WTC11 (cell line): ENCODE measurements at regions not wholly inside any gene's neighbourhood (a gene's known extent, or its start where the extent isn't known, plus 50 kb on each side); places are given as distances from the start of the nearest gene placed in this dataset.

ENCODE experiments used
- ATAC-seq: fragments of 200-7000 bp; cut with Tn5 transposase; 2 replicates; pipeline ENCODE4 v1.10.0; 2021; ENCODE audit warnings: mild to moderate bottlenecking, moderate library complexity
- CTCF ChIA-PET: fragments of 300-600 bp; sonication (Branson Sonifier 250); formaldehyde crosslinking; loops from one replicate; lab custom pipeline; 2021; ENCODE audit warnings: antibody characterized with exemption; lab: Charles Lee
- POLR2A ChIA-PET: fragments of 350-600 bp; sonication (Branson Sonifier 250); formaldehyde crosslinking; loops from one replicate; lab custom pipeline; 2021; ENCODE audit warnings: antibody characterized with exemption; lab: Charles Lee
- DNase-seq: peaks from one replicate; pipeline ENCODE4 v3.0.0; 2021; ENCODE audit warnings: low spot score
- H3K27ac Mint-ChIP-seq: 2 replicates; pipeline ENCODE4 v1.8.0; 2021; ENCODE audit warnings: mixed read lengths
- H3K27me3 Mint-ChIP-seq: 2 replicates; pipeline ENCODE4 v1.8.0; 2021; ENCODE audit warnings: low read depth, mild to moderate bottlenecking, moderate library complexity, mixed read lengths
- H3K36me3 Mint-ChIP-seq: 2 replicates; pipeline ENCODE4 v1.8.0; 2021; ENCODE audit warnings: mixed read lengths
- H3K4me1 Mint-ChIP-seq: 2 replicates; pipeline ENCODE4 v1.8.0; 2022; ENCODE audit warnings: mixed read lengths
- H3K4me3 Mint-ChIP-seq: 2 replicates; pipeline ENCODE4 v1.8.0; 2021; ENCODE audit warnings: mild to moderate bottlenecking, moderate library complexity, mixed read lengths
- H3K9me3 Mint-ChIP-seq: 2 replicates; pipeline ENCODE4 v1.8.0; 2021; ENCODE audit warnings: mixed read lengths
- CREM ChIP-seq: sonication (generic); formaldehyde crosslinking; IDR thresholded peaks from 2 replicates; pipeline ENCODE4 v1.8.1; 2022; ENCODE audit warnings: mild to moderate bottlenecking, missing genetic modification reagents, moderate library complexity
- ELF4 ChIP-seq: sonication (generic); formaldehyde crosslinking; IDR thresholded peaks from 2 replicates; pipeline ENCODE4 v1.8.1; 2022; ENCODE audit warnings: low read depth, mild to moderate bottlenecking, moderate library complexity, missing genetic modification reagents
- FOXP1 ChIP-seq: sonication (generic); formaldehyde crosslinking; IDR thresholded peaks from 2 replicates; pipeline ENCODE4 v1.8.0; 2022; ENCODE audit warnings: missing genetic modification reagents, mild to moderate bottlenecking, moderate library complexity, borderline replicate concordance
- HMGA2 ChIP-seq: fragments of 250-450 bp; sonication (Bioruptor Pico); IDR thresholded peaks from 2 replicates; pipeline ENCODE4 v1.4.0; 2021; ENCODE audit warnings: mild to moderate bottlenecking, moderate library complexity
- IRF2 ChIP-seq: sonication (generic); formaldehyde crosslinking; IDR thresholded peaks from 2 replicates; pipeline ENCODE4 v1.8.0; 2022; ENCODE audit warnings: low read depth, missing genetic modification reagents, borderline replicate concordance
- KAT7 ChIP-seq: sonication (generic); formaldehyde crosslinking; IDR thresholded peaks from 2 replicates; pipeline ENCODE4 v1.8.1; 2023; ENCODE audit warnings: missing genetic modification reagents, mild to moderate bottlenecking, borderline replicate concordance
- PRRX2 ChIP-seq: fragments of 250-450 bp; sonication (Bioruptor Pico); IDR thresholded peaks from 2 replicates; pipeline ENCODE4 v1.8.0; 2021; ENCODE audit warnings: mild to moderate bottlenecking
- RELA ChIP-seq: sonication (generic); formaldehyde crosslinking; IDR thresholded peaks from 2 replicates; pipeline ENCODE4 v1.8.1; 2022; ENCODE audit warnings: missing genetic modification reagents, mild to moderate bottlenecking, borderline replicate concordance
- RORB ChIP-seq: fragments of 250-450 bp; sonication (Bioruptor Pico); IDR thresholded peaks from 2 replicates; pipeline ENCODE4 v1.9.0; 2021; ENCODE audit warnings: mild to moderate bottlenecking
- SMAD3 ChIP-seq: sonication (generic); formaldehyde crosslinking; IDR thresholded peaks from 2 replicates; pipeline ENCODE4 v1.8.0; 2022; ENCODE audit warnings: missing genetic modification reagents, mild to moderate bottlenecking, borderline replicate concordance
- SMAD4 ChIP-seq: sonication (generic); formaldehyde crosslinking; IDR thresholded peaks from 2 replicates; pipeline ENCODE4 v1.8.0; 2022; ENCODE audit warnings: mild to moderate bottlenecking, missing genetic modification reagents
- SP1 ChIP-seq: sonication (generic); formaldehyde crosslinking; conservative IDR thresholded peaks from 2 replicates; pipeline ENCODE4 v1.8.1; 2022; ENCODE audit warnings: missing genetic modification reagents
- TP53 ChIP-seq: sonication (generic); formaldehyde crosslinking; IDR thresholded peaks from 2 replicates; pipeline ENCODE4 v1.8.1; 2023; ENCODE audit warnings: mild to moderate bottlenecking, missing genetic modification reagents
- ZBTB43 ChIP-seq: sonication (generic); formaldehyde crosslinking; IDR thresholded peaks from 2 replicates; pipeline ENCODE4 v1.8.1; 2023; ENCODE audit warnings: mild to moderate bottlenecking, missing genetic modification reagents
- ZNF219 ChIP-seq: sonication (generic); formaldehyde crosslinking; IDR thresholded peaks from 2 replicates; pipeline ENCODE4 v1.8.0; 2023; ENCODE audit warnings: missing genetic modification reagents, mild to moderate bottlenecking, borderline replicate concordance
- ZNF232 ChIP-seq: sonication (generic); formaldehyde crosslinking; IDR thresholded peaks from 2 replicates; pipeline ENCODE4 v1.8.0; 2022; ENCODE audit warnings: mild to moderate bottlenecking, missing genetic modification reagents
- ZNF317 ChIP-seq: sonication (generic); formaldehyde crosslinking; IDR thresholded peaks from 2 replicates; pipeline ENCODE4 v1.8.1; 2023; ENCODE audit warnings: low read depth, mild to moderate bottlenecking, moderate library complexity, missing genetic modification reagents, borderline replicate concordance
- ZNF396 ChIP-seq: fragments of 250-450 bp; sonication (Bioruptor Pico); IDR thresholded peaks from 2 replicates; pipeline ENCODE4 v1.8.0; 2021; ENCODE audit warnings: mild to moderate bottlenecking, moderate library complexity, borderline replicate concordance
- ZNF423 ChIP-seq: fragments of 250-450 bp; sonication (Bioruptor Pico); IDR thresholded peaks from 2 replicates; pipeline ENCODE4 v2.1.2; 2022; ENCODE audit warnings: mild to moderate bottlenecking, moderate library complexity
- ZNF425 ChIP-seq: fragments of 250-450 bp; sonication (Bioruptor Pico); conservative IDR thresholded peaks from 2 replicates; pipeline ENCODE4 v1.9.0; 2021; ENCODE audit warnings: mild to moderate bottlenecking
- TF ChIP-seq, protein P1 (sequence below): sonication (generic); formaldehyde crosslinking; IDR thresholded peaks from 2 replicates; pipeline ENCODE4 v1.8.1; 2023; ENCODE audit warnings: mild to moderate bottlenecking, missing genetic modification reagents, moderate library complexity
- TF ChIP-seq, protein P2 (sequence below): sonication (generic); formaldehyde crosslinking; IDR thresholded peaks from 2 replicates; pipeline ENCODE4 v1.8.1; 2022; ENCODE audit warnings: mild to moderate bottlenecking, missing genetic modification reagents, moderate library complexity, borderline replicate concordance
- TF ChIP-seq, protein P3 (sequence below): sonication (generic); formaldehyde crosslinking; IDR thresholded peaks from 2 replicates; pipeline ENCODE4 v1.8.1; 2022; ENCODE audit warnings: missing genetic modification reagents, borderline replicate concordance
- TF ChIP-seq, protein P4 (sequence below): sonication (generic); formaldehyde crosslinking; IDR thresholded peaks from 2 replicates; pipeline ENCODE4 v1.8.1; 2022; ENCODE audit warnings: mild to moderate bottlenecking, moderate library complexity, missing genetic modification reagents
- TF ChIP-seq, protein P5 (sequence below): sonication (generic); formaldehyde crosslinking; IDR thresholded peaks from 2 replicates; pipeline ENCODE4 v1.8.1; 2022; ENCODE audit warnings: low read depth, missing genetic modification reagents, borderline replicate concordance

- Mint-ChIP-seq H3K36me3 (peaks cover 5% of the 10 kb centered on the region), H3K4me1 (peaks cover 8% of the 10 kb centered on the region), H3K27ac (no peak overlapping the region), H3K4me3 (no peak overlapping the region), H3K27me3 (no peaks in the 10 kb centered on the region), H3K9me3 (peaks cover 5% of the 10 kb centered on the region; the same call in 1 of the 2 replicates)
- TF ChIP-seq ZNF317 (CRISPR knock-in tag) = no peak
- TF ChIP-seq, protein P1, sequence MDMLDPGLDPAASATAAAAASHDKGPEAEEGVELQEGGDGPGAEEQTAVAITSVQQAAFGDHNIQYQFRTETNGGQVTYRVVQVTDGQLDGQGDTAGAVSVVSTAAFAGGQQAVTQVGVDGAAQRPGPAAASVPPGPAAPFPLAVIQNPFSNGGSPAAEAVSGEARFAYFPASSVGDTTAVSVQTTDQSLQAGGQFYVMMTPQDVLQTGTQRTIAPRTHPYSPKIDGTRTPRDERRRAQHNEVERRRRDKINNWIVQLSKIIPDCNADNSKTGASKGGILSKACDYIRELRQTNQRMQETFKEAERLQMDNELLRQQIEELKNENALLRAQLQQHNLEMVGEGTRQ (CRISPR knock-in tag) = no peak
- TF ChIP-seq RELA (CRISPR knock-in tag) = no peak
- no peak for TF ChIP-seq ZNF423 (CRISPR knock-in tag)
- TF ChIP-seq SP1 (CRISPR knock-in tag) = no peak
- no peak for TF ChIP-seq SMAD3 (CRISPR knock-in tag)
- TF ChIP-seq SMAD4 (CRISPR knock-in tag) = no peak
- no peak for TF ChIP-seq IRF2 (CRISPR knock-in tag)
- TF ChIP-seq TP53 = no peak
- no peak for TF ChIP-seq FOXP1
- TF ChIP-seq KAT7 (CRISPR knock-in tag) = no peak
- no peak for TF ChIP-seq ZNF425 (CRISPR knock-in tag)
- TF ChIP-seq ZNF232 = no peak
- TF ChIP-seq ZBTB43 (CRISPR knock-in tag) = no peak
- TF ChIP-seq ZNF396 = no peak
- no peak for TF ChIP-seq PRRX2 (CRISPR knock-in tag)
- no peak for TF ChIP-seq CREM (CRISPR knock-in tag)
- TF ChIP-seq ZNF219 = no peak
- no peak for TF ChIP-seq ELF4
- TF ChIP-seq, protein P2, sequence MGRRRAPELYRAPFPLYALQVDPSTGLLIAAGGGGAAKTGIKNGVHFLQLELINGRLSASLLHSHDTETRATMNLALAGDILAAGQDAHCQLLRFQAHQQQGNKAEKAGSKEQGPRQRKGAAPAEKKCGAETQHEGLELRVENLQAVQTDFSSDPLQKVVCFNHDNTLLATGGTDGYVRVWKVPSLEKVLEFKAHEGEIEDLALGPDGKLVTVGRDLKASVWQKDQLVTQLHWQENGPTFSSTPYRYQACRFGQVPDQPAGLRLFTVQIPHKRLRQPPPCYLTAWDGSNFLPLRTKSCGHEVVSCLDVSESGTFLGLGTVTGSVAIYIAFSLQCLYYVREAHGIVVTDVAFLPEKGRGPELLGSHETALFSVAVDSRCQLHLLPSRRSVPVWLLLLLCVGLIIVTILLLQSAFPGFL (CRISPR knock-in tag) = no peak
- CTCF ChIA-PET = interaction anchor here (0.8 to 2.0 kb wide), 4 partner anchors 8 to 363 kb away, joined by 3 to 6 read pairs (median 5); no protein-coding TSS in a partner anchor
- POLR2A ChIA-PET = no interaction called here
- DNase-seq = no peak
- ATAC-seq = no peak
Measured at GRCh38 chr6:166778776-166779175, 151.7 kb upstream of the RPS6KA2 start.

DNA sequence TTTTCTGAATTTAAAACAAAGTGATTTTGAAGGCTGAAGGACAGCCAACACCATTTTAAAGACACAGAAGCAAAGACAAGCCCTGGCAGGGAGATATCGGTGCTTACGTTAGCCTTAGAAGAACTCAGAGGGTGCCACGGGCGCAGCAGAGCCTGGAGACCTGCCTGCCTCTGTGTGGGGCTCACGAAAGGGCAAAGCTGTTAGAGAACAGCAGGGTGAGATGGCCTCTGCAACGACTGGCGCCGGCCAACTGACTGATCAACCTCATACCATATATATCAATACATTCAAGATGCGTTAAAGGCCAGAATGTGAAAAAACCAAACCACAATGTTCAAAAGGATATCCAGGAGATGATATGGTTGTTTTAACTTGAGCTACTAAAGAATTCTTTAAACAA is 151.0 kb upstream of the RPS6KA2 start:
- Mint-ChIP-seq H3K27ac (no peak overlapping the region), H3K9me3 (peaks cover under 1% of the 10 kb centered on the region; the same call in 1 of the 2 replicates), H3K4me1 (peaks cover 8% of the 10 kb centered on the region), H3K4me3 (no peak overlapping the region), H3K27me3 (no peaks in the 10 kb centered on the region), H3K36me3 (peaks cover under 1% of the 10 kb centered on the region; the same call in 1 of the 2 replicates)
- ChIA-PET CTCF (interaction anchor here (1.3 to 2.0 kb wide), 3 partner anchors 7 to 65 kb away, joined by 4 to 6 read pairs (median 6); no protein-coding TSS in a partner anchor), POLR2A (no interaction called here)
- no peak for DNase-seq
- no peak for ATAC-seq
- TF ChIP-seq, protein P1 (CRISPR knock-in tag) = no peak
- TF ChIP-seq RORB (no peak), HMGA2 (CRISPR knock-in tag) (no peak), ZNF317 (CRISPR knock-in tag) (no peak)
- TF ChIP-seq, protein P3, sequence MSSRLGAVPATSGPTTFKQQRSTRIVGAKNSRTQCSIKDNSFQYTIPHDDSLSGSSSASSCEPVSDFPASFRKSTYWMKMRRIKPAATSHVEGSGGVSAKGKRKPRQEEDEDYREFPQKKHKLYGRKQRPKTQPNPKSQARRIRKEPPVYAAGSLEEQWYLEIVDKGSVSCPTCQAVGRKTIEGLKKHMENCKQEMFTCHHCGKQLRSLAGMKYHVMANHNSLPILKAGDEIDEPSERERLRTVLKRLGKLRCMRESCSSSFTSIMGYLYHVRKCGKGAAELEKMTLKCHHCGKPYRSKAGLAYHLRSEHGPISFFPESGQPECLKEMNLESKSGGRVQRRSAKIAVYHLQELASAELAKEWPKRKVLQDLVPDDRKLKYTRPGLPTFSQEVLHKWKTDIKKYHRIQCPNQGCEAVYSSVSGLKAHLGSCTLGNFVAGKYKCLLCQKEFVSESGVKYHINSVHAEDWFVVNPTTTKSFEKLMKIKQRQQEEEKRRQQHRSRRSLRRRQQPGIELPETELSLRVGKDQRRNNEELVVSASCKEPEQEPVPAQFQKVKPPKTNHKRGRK = no peak
- TF ChIP-seq, protein P4, sequence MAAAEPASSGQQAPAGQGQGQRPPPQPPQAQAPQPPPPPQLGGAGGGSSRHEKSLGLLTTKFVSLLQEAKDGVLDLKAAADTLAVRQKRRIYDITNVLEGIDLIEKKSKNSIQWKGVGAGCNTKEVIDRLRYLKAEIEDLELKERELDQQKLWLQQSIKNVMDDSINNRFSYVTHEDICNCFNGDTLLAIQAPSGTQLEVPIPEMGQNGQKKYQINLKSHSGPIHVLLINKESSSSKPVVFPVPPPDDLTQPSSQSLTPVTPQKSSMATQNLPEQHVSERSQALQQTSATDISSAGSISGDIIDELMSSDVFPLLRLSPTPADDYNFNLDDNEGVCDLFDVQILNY (CRISPR knock-in tag) = no peak
- TF ChIP-seq, protein P5, sequence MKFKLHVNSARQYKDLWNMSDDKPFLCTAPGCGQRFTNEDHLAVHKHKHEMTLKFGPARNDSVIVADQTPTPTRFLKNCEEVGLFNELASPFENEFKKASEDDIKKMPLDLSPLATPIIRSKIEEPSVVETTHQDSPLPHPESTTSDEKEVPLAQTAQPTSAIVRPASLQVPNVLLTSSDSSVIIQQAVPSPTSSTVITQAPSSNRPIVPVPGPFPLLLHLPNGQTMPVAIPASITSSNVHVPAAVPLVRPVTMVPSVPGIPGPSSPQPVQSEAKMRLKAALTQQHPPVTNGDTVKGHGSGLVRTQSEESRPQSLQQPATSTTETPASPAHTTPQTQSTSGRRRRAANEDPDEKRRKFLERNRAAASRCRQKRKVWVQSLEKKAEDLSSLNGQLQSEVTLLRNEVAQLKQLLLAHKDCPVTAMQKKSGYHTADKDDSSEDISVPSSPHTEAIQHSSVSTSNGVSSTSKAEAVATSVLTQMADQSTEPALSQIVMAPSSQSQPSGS (CRISPR knock-in tag) = no peak
